ENCODE measurements at regions not wholly inside any gene's neighbourhood (a gene's known extent, or its start where the extent isn't known, plus 50 kb on each side); places are given as distances from the start of the nearest gene placed in this dataset.

- TF ChIP-seq CTCF (IDR thresholded peaks at IDR 0.05; ENCODE audit: insufficient read depth, low read length, poor library complexity, severe bottlenecking) (no peak), EZH2phosphoT487 (conservative IDR thresholded peaks at IDR 0.05; ENCODE audit: low read length) (no peak)
Measured at GRCh38 chr14:65803885-65804284, 391.4 kb downstream of the FUT8 start.

Data from SU-DHL-6 (cell line).